Stimulated activated CD4-positive, alpha-beta T cell treated with anti-CD3 and anti-CD28 coated beads, Interleukin-15, amount 100 ng/mL, for 24 hours (primary cell): ENCODE measurements at regions not wholly inside any gene's neighbourhood (a gene's known extent, or its start where the extent isn't known, plus 50 kb on each side); places are given as distances from the start of the nearest gene placed in this dataset.
"Not testable (repeated sequence)": the region's sequence is repeated elsewhere in the genome, so short reads cannot be mapped to it uniquely, and the experiment has no call there.

ENCODE experiments used
- DNase-seq: peaks from one replicate; pipeline ENCODE4 v3.0.0-alpha.2; 2020

DNA sequence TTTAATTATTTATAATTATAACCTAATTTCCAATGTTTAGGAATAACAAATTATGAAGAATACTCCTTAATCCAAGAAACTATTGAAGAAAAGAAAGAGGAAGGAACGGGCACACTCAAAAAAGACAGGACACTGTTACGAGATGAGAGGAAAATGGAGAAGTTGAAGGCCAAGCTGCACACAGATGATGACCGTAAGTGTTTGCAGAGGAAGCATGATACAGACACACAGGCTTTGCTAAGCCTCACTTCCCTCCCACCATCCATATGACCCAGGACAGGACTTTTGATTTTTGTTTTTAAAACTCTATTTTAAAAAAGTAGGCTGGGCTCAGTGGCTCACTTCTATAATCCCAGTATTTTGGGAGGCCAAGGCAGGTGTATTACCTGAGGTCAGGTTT is 389.4 kb upstream of the TPM1 start:
- DNase-seq = no peak

GRCh38 chr15:62656071-62656470 is 386.5 kb upstream of the TPM1 start:
- no peak for DNase-seq

DNA sequence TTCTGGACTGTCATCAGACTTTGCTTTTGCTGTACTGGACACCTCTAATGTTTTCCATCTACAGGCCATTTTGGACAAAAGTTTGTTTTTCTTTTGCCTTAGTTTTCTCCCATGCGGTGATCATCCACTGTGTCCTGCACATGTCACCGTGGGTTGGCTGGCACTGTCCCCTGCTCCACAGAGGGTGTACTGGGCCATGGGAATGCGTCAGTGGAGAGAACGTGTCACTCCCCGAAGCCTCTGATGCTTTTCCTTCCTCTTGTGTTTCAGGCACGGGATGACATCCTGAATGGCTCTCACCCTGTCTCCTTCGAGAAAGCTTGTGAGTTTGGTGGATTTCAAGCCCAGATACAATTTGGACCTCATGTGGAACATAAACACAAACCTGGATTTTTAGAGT is 385.0 kb upstream of the TPM1 start:
- not testable (repeated sequence) for DNase-seq

DNA sequence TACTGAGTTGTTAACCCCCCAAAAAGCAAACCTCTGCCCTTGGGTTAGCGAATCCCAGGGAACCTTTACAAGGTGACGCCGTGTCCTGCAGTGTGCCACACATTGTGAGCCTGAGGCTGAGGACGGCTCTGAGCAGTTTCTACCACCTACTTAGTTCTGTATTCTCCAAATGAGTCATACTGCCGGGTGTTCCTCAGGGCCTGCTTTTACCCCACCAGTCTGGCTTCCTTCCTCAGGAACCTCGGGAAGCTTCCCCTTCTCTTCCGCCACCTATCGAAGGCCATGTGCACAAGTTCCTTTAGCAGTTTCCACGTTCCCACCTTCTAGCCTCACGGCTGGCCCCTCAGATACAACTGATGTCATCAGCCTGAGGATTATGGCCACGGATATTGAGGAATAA is 384.0 kb upstream of the TPM1 start:
- peak; percentile 16 for DNase-seq

DNA sequence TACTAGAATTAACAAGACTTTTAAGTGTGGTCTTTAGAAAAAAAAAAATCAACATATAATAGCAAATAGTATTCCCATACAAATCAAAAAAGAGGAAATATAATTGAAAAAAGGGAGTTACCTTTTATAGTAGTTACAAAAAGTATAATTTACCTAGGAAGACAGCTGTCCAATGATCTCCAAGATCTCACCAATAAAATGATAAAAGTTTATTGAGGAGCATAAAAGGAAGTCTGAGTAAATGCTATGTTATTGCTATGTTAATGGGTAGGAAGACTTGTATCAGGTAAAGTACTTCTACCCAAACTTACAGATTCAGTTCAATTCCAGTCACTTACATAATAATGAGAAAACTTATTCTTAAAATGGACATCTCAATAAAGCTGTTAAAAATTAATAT is 379.0 kb upstream of the TPM1 start:
- no peak for DNase-seq

DNA sequence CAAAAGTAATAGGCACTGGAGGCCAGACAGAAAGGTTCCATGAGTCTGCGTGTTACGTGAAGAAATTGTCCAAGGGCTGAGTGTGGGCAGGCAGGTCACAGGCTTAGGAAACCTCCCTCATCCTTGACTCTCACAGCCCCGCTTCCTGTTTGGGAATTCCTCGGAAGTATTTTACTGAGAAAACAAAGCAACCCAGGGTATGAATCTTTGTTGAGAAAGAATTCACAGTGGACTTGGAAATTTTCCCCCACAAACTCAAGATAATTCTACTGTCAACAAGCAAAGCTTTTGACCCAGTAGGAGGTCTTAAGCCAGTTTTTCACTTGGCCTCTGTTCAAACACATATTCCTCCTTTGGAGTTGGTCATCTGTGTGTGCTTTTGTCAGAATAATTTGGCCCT is 377.1 kb upstream of the TPM1 start:
- no peak for DNase-seq

DNA sequence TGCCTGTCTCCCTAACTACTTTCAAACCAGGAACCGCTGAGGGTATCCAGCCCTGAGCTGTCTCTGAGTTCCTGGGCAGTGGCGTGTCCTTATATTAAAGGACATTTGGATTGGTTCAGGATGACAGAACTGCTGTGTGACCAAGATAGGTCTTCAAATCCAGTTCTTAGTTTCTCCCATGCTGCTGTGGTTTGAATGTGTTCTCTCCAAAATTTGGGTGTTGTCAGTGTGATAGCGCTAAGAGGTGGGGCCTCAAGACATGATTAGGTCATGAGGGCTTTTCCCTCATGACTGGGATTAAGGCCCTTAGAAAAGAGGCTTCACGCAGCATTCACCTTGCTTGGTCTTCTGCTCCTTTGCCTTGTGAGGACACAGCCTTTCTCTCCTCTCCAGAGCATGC is 376.5 kb upstream of the TPM1 start:
- DNase-seq = no peak

DNA sequence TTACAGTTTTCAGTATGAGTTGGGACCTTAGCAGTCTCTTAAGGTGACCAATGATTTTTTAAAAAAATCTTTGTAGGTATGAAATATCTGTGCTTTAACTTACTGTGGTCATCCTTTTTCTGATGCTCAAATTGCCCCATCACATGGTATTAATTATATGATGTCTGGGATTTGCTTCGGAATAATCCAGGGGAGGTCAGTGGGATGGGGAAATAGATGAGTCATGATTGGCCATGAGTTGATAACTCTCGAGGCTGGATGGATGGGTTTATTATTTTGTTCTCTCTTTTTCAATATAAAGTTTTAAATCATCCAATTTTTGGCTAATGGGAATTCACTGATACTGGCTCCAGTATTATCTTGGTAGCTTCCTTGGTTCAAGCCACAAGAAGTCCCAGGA is 370.3 kb upstream of the TPM1 start:
- DNase-seq = no peak

GRCh38 chr15:62676891-62677290 is 365.7 kb upstream of the TPM1 start:
- DNase-seq = no peak

DNA sequence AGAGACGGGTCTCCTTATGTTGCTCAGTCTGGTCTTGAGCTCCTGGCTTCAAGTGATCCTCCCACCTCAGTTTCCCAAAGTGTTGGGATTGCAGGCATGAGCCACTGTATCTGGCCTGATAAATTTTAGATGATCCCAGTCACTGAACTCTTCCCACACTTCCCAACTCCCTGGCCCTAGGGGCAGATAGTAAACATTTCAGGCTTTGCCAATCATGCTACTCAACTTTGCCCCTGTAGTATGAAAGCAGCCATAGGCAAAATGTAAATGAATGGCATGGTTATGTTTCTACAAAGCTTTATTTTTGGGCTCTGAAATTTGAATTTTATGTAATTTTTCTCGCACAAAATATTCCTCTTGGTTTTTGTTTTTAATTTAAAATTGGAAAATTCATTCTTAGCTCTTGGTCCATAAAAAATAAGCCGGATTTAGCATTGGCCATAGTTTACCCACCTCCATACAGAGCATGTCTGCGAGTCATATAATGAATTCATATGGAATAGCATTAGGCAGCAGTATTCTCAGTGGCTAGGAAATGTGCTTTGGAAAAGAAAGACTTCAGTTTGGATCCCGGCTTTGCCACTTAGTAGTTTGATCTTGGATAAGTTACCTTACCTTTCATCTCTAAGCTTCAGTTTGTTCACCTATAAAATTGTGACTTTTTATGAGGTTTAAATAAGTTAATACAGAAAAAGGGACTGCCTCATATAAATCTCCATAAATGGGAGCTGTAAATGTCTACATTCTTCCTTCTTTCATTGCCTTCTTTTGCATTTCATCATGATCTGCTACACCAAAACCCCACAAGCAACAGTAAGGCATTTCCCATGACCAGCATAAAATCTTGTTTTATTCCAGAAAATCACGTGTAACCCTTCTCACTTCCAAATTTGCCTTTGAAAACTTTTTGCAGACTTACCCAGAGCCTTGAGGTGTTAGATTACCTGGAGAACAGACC is 360.3 kb upstream of the TPM1 start:
- DNase-seq = no peak

DNA sequence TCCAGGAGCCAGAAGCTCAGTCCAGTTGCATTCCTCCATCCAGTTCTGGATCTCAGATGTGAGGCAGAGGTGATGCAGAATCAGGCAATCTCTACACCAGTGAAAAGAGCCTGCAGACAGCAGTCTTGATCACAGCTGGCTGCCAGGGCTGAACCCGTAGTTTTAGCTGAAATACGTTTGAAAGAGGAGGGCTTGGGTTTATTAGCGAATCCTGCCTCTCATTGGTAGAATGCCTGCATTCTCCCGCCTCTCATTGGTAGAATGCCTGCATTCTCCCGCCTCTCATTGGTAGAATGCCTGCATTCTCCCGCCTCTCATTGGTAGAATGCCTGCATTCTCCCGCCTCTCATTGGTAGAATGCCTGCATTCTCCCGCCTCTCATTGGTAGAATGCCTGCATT is 359.4 kb upstream of the TPM1 start:
- not testable (repeated sequence) for DNase-seq

- DNase-seq = no peak
These were observed 358.3 kb upstream of the TPM1 start for GRCh38 chr15:62684123-62684808.

- no peak for DNase-seq
These were observed 351.5 kb upstream of the TPM1 start for GRCh38 chr15:62691008-62691407.

DNA sequence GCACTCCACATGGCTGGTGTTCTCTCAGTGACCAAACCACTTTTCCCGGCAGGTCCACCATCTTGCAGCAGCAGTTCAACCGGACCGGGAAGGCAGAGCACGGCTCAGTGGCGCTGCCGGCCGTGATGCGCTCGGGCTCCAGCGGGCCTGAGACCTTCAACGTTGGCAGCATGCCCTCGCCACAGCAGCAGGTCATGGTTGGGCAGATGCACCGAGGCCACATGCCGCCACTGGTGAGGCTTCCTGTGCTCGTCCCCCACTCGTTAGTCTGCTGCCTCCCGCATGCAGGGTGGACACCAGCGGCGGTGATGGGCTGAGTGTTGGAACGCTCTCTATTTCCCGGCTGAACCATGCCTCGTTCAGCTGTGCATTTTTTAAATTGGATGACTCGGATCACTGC is 344.9 kb upstream of the TPM1 start:
- DNase-seq = no peak

DNA sequence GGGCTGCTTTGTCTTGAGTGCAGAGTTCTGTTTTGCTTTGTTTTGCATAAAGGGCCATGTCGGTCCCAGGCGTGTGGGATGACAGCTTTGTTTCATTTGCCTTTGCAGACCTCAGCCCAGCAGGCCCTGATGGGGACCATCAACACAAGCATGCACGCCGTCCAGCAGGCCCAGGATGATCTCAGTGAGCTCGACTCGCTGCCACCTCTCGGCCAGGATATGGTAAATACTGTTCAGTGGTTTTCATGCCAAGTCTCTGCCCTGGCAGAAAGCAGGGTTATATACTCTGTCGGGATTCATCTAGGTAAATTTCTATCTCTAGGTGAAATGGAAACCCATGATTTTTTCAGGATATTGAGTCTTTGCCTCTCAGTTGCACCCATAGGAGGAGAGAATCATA is 343.9 kb upstream of the TPM1 start:
- DNase-seq = no peak

GRCh38 chr15:62706317-62706716 is 336.2 kb upstream of the TPM1 start:
- no peak for DNase-seq

DNA sequence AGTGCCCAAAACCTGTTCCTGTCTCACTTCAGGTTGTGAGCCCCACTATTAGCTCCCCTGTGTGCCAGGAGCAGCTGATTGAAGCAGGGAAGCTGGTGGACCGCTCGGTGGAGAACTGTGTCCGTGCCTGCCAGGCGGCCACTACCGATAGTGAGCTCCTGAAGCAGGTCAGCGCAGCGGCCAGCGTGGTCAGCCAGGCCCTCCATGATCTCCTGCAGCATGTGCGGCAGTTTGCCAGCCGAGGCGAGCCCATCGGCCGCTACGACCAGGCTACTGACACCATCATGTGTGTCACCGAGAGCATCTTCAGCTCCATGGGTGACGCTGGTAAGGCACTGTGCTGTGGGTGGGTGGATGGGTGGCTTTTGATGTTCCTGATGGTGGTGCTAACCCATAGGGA is 334.1 kb upstream of the TPM1 start:
- DNase-seq = no peak

GRCh38 chr15:62709261-62709660 is 333.3 kb upstream of the TPM1 start:
- no peak for DNase-seq

DNA sequence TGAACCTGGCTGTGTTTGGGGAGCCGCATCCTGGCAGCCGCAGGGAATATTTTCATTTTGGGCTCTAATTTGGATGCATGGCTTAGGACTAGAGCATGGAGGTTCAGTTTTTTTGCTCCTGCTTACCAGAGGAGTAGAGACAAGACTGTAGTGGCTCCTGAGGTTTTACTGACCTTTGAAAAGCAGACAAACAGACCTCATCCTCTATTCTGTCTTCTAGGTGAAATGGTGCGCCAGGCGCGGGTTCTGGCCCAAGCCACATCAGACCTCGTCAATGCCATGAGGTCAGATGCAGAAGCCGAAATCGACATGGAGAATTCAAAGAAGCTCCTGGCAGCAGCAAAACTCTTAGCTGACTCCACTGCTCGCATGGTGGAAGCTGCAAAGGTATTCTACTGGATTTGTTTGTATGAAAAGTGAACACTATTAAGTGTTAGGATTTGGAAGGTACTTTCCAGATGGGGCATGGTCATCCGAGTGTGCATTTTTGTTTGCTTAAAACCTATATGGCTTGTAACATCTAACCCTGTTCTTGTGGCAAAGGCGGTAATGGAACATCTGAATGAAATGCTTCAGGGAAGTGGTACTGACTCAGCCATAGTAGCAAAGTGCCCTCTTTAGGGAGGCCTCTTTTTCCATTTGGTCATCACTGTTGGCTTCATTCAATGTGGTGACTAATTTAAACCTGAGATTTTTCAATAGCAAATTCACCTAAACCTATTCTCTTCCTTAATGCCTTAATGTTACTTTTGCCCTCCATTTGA is 330.7 kb upstream of the TPM1 start:
- peak; percentile 42 for DNase-seq

DNA sequence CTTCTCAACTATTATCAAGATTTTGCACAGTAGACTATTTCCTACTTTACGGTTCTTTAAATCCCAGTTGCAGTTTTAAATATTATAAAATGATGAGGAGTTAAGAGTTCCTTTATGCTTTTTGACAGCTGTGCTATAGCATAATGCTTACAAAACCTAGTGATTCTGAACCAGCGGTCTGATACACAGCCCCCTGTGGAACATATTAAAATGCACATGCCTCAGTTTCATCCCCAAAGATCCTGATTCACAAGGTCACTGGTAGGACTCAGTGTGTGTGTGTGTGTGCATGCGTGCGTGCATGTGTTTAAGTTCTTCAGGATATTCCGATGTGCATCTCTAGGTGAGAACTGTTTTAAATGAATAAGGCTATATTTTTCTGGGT is 330.1 kb upstream of the TPM1 start:
- DNase-seq = peak; percentile 5

- no peak for DNase-seq
These were observed 326.6 kb upstream of the TPM1 start for GRCh38 chr15:62715946-62716345.

DNA sequence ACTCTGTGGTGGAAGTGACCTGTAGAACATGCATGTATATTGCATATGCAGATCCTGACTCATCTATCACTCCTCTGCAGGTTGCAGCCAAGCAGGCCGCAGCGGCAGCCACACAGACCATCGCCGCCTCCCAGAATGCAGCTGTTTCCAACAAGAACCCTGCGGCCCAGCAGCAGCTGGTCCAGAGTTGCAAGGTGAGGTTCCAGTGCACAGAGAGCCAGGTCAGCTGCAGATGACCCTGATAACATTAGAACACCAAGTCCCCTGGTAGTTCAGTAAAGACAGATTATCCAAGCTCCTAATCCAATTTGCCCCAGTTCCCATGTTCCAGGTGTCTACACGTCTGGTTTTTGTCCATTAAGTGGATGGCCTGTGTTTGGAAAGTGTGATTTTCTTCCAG is 325.1 kb upstream of the TPM1 start:
- no peak for DNase-seq

DNA sequence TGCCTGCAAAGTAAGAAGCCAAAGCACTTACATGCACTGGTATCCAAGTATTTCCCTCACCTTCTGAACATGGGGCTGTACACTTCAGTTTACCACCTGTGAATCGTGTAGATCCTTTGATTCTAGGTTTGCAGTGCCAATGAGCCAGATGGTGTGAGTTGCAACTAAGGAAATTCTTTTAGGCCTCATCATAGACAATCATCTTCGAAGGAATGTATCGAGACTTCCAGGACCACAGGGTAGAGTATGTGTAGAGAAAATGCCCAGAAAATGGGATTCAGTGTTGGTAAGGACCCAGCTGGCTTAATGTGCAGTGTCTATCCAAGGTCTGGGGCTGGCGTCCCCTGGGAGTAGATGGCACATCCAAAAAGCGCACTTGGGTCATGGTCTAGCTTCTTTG is 323.2 kb upstream of the TPM1 start:
- DNase-seq = no peak

DNA sequence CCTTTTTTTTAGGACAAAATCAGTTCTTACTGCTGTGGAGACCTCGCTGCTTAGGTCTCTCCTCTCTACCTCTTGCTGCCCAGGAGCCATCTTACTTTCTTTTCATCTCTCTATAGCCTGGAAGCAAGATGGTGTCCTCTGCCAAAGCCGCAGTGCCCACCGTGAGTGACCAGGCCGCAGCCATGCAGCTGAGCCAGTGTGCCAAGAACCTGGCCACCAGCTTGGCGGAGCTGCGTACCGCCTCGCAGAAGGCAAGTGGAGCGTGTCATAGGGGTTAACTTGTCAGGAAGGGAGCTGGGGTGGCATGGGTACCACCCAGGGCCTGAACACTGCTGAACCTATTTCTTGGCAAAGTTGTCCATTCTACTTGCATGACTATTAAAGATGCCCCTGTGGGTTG is 320.3 kb upstream of the TPM1 start:
- no peak for DNase-seq
